ENCODE measurements at regions not wholly inside any gene's neighbourhood (a gene's known extent, or its start where the extent isn't known, plus 50 kb on each side); places are given as distances from the start of the nearest gene placed in this dataset.

DNA sequence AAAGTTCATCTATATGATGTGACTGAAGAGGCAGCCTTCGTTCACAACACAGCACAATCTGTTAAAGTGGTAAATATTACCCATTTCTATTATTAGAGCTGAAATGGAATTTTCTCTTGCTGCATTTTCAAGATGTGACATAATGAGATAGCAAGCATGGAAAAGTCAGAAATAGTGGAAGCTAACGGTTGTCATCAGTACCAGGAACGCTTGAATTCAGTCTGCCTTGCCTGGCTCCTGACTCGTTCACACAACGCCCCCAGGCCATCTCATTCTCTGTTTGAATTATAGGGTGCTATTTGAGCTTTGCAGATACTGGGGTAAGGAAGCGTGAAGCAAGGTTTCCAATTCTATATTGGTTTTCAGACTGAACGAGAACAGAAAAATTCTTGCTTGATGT, 116.5 kb upstream of the MAP3K7 start:
- TF ChIP-seq POLR2A (IDR thresholded peaks at IDR 0.05; ENCODE audit: low read depth, low read length) (no peak), POLR2AphosphoS5 (IDR thresholded peaks at IDR 0.05; ENCODE audit: low read depth, low read length) (no peak)
